Hepatocyte (in vitro differentiated cells): ENCODE measurements at regions not wholly inside any gene's neighbourhood (a gene's known extent, or its start where the extent isn't known, plus 50 kb on each side); places are given as distances from the start of the nearest gene placed in this dataset.

Source experiments
- DNase-seq: peaks from one replicate; pipeline ENCODE4 v3.0.0-alpha.2; 2016; ENCODE audit warnings: low spot score
- H2AFZ ChIP-seq: fragments of 200-600 bp; sonication (generic); 2 replicates; pipeline ENCODE4 v1.6.0; 2016; ENCODE audit warnings: antibody characterized with exemption, mild to moderate bottlenecking
- H3K27ac ChIP-seq: fragments of 200-600 bp; sonication (generic); 2 replicates; pipeline ENCODE4 v1.5.1; 2016; ENCODE audit warnings: mild to moderate bottlenecking
- H3K27me3 ChIP-seq: fragments of 200-600 bp; sonication (generic); 2 replicates; pipeline ENCODE4 v1.6.1; 2016
- H3K36me3 ChIP-seq: fragments of 200-600 bp; sonication (generic); replicated peaks from 2 replicates; pipeline ENCODE4 v1.5.1; 2016; ENCODE audit warnings: low read depth; ENCODE audit not compliant: insufficient read depth
- H3K4me1 ChIP-seq: fragments of 200-600 bp; sonication (generic); 2 replicates; pipeline ENCODE4 v1.5.1; 2016; ENCODE audit warnings: mild to moderate bottlenecking, moderate library complexity; ENCODE audit not compliant: insufficient read depth
- H3K4me2 ChIP-seq: fragments of 200-600 bp; sonication (generic); 2 replicates; pipeline ENCODE4 v1.6.0; 2016
- H3K4me3 ChIP-seq: fragments of 200-600 bp; sonication (generic); 2 replicates; pipeline ENCODE4 v1.5.1; 2016; ENCODE audit warnings: mild to moderate bottlenecking
- H3K79me2 ChIP-seq: fragments of 200-600 bp; sonication (generic); 2 replicates; pipeline ENCODE4 v1.6.0; 2017; ENCODE audit warnings: mild to moderate bottlenecking
- H3K9me2 ChIP-seq: fragments of 200-600 bp; sonication (generic); replicated peaks from 2 replicates; pipeline ENCODE4 v1.6.0; 2017; ENCODE audit warnings: mild to moderate bottlenecking; ENCODE audit not compliant: insufficient read depth
- H3K9me3 ChIP-seq: fragments of 200-600 bp; sonication (generic); 2 replicates; pipeline ENCODE4 v1.5.1; 2016; ENCODE audit warnings: low read depth, mild to moderate bottlenecking
- H4K20me1 ChIP-seq: fragments of 200-600 bp; sonication (generic); 2 replicates; pipeline ENCODE4 v1.6.0; 2016; ENCODE audit warnings: mild to moderate bottlenecking; ENCODE audit not compliant: insufficient read depth, poor library complexity, severe bottlenecking
- CTCF ChIP-seq: fragments of 200-600 bp; sonication (generic); IDR thresholded peaks from 2 replicates; pipeline ENCODE4 v1.5.1; 2016; ENCODE audit warnings: antibody characterized with exemption, mild to moderate bottlenecking; ENCODE audit not compliant: poor library complexity
- EZH2 ChIP-seq: fragments of 200-600 bp; sonication (generic); IDR thresholded peaks from 2 replicates; pipeline ENCODE4 v1.6.1; 2016; ENCODE audit warnings: antibody characterized with exemption, mild to moderate bottlenecking, borderline replicate concordance
- EZH2phosphoT487 ChIP-seq: fragments of 200-600 bp; sonication (generic); IDR thresholded peaks from one replicate; pipeline ENCODE4 v1.6.1; 2018; ENCODE audit warnings: antibody characterized with exemption, mild to moderate bottlenecking, low read depth, moderate library complexity; ENCODE audit not compliant: unreplicated experiment, severe bottlenecking
- WGBS: methylation state at CpG from one replicate; pipeline ENCODE4 v1.1.6; 2016; ENCODE audit warnings: low lambda C conversion rate; ENCODE audit errors: missing lambda C conversion rate; 5-methylcytosine and 5-hydroxymethylcytosine counted together

- no peak for TF ChIP-seq CTCF
- no peak for TF ChIP-seq EZH2phosphoT487
- TF ChIP-seq EZH2: no peak
- 97% methylated on average over 1 of the region's 1 CpG for WGBS
- no peaks in the 10 kb centered on the region for H3K9me3 ChIP-seq
- no peaks in the 10 kb centered on the region for H3K79me2 ChIP-seq
- H3K4me3 ChIP-seq: no peak overlapping the region
- no peaks in the 10 kb centered on the region for H3K9me2 ChIP-seq
- H3K27ac ChIP-seq: no peak overlapping the region
- no peak overlapping the region for H2AFZ ChIP-seq
- H3K27me3 ChIP-seq: no peaks in the 10 kb centered on the region
- no peak overlapping the region for H3K4me2 ChIP-seq
- DNase-seq: no peak
- no peaks in the 10 kb centered on the region for H3K36me3 ChIP-seq
- no peaks in the 10 kb centered on the region for H4K20me1 ChIP-seq
- H3K4me1 ChIP-seq: no peaks in the 10 kb centered on the region
Measured at GRCh38 chr6:120395784-120396183, 938.5 kb downstream of the TBC1D32 start.

GRCh38 chr6:120395330-120395729, 939.0 kb downstream of the TBC1D32 start:
- Histone ChIP-seq H3K9me2 (no peaks in the 10 kb centered on the region), H3K36me3 (no peaks in the 10 kb centered on the region), H3K27ac (no peak overlapping the region), H3K27me3 (no peaks in the 10 kb centered on the region), H3K4me3 (no peak overlapping the region), H4K20me1 (no peaks in the 10 kb centered on the region), H3K4me2 (no peak overlapping the region), H3K4me1 (no peaks in the 10 kb centered on the region), H2AFZ (no peak overlapping the region), H3K79me2 (no peaks in the 10 kb centered on the region), H3K9me3 (no peaks in the 10 kb centered on the region)
- TF ChIP-seq EZH2phosphoT487 (no peak), EZH2 (no peak), CTCF (no peak)
- DNase-seq: no peak
- 83% methylated on average over 1 of the region's 1 CpG for WGBS

- TF ChIP-seq CTCF (no peak), EZH2 (no peak), EZH2phosphoT487 (no peak)
- Histone ChIP-seq H3K4me1 (no peaks in the 10 kb centered on the region), H4K20me1 (no peaks in the 10 kb centered on the region), H3K27me3 (no peaks in the 10 kb centered on the region), H3K9me3 (no peaks in the 10 kb centered on the region), H2AFZ (no peak overlapping the region), H3K9me2 (no peaks in the 10 kb centered on the region), H3K4me2 (no peak overlapping the region), H3K4me3 (no peak overlapping the region), H3K36me3 (no peaks in the 10 kb centered on the region), H3K79me2 (no peaks in the 10 kb centered on the region), H3K27ac (no peak overlapping the region)
- WGBS: 68% methylated on average over 2 of the region's 2 CpGs
- DNase-seq: no peak
Measured at GRCh38 chr6:120392941-120393340, 941.3 kb downstream of the TBC1D32 start.

- TF ChIP-seq EZH2phosphoT487 (no peak), CTCF (no peak), EZH2 (no peak)
- H3K4me1 ChIP-seq: no peaks in the 10 kb centered on the region
- no peak overlapping the region for H3K27ac ChIP-seq
Measured at GRCh38 chr6:120384671-120385070, 949.6 kb downstream of the TBC1D32 start.

More at GRCh38 chr6:120384671-120385070, 949.6 kb downstream of the TBC1D32 start:
- Histone ChIP-seq H3K9me2 (no peaks in the 10 kb centered on the region), H3K4me3 (no peak overlapping the region), H3K36me3 (no peaks in the 10 kb centered on the region), H3K79me2 (no peaks in the 10 kb centered on the region), H3K9me3 (no peaks in the 10 kb centered on the region), H3K4me2 (no peak overlapping the region), H4K20me1 (no peaks in the 10 kb centered on the region), H3K27me3 (no peaks in the 10 kb centered on the region), H2AFZ (no peak overlapping the region)
- no peak for DNase-seq
